OCI-LY3 (cell line): ENCODE measurements at regions not wholly inside any gene's neighbourhood (a gene's known extent, or its start where the extent isn't known, plus 50 kb on each side); places are given as distances from the start of the nearest gene placed in this dataset.

Experiments
- CTCF ChIP-seq: fragments of 200-600, 300-600 bp; sonication (generic); IDR thresholded peaks from 2 replicates; pipeline ENCODE4 v1.5.1; 2014; ENCODE audit warnings: antibody characterized with exemption, low read length, low read depth
- EZH2phosphoT487 ChIP-seq: fragments of 200-600 bp; shearing (Covaris generic); IDR thresholded peaks from 2 replicates; pipeline ENCODE4 v1.6.1; 2018; ENCODE audit warnings: antibody characterized with exemption, mixed run types, low read depth

GRCh38 chr14:87199381-87199780 lies 793.6 kb downstream of the GALC start:
- no peak for TF ChIP-seq EZH2phosphoT487
- no peak for TF ChIP-seq CTCF
